ENCODE measurements at regions not wholly inside any gene's neighbourhood (a gene's known extent, or its start where the extent isn't known, plus 50 kb on each side); places are given as distances from the start of the nearest gene placed in this dataset.

- TF ChIP-seq POLR2A (IDR thresholded peaks at IDR 0.05; ENCODE audit: low read depth, low read length): no peak
- TF ChIP-seq POLR2AphosphoS5 (IDR thresholded peaks at IDR 0.05; ENCODE audit: low read depth, low read length): no peak
- no peak for TF ChIP-seq SPI1 (IDR thresholded peaks at IDR 0.05; ENCODE audit: low read depth, low read length)
- TF ChIP-seq POU2F2 (IDR thresholded peaks at IDR 0.05; ENCODE audit: low read depth, low read length): no peak
- no peak for TF ChIP-seq TAF1 (IDR thresholded peaks at IDR 0.05; ENCODE audit: low read depth, low read length)
Measured at GRCh38 chr2:173612354-173612753, 257.7 kb downstream of the CDCA7 start.

Measured in GM12891 (cell line).